IMR-90 (cell line): ENCODE measurements at regions not wholly inside any gene's neighbourhood (a gene's known extent, or its start where the extent isn't known, plus 50 kb on each side); places are given as distances from the start of the nearest gene placed in this dataset.
A peak's percentile ranks its signal among the peaks of the same experiment; 100 is the strongest.

Experiments used
- ATAC-seq: fragments of 200-7000 bp; cut with Tn5 transposase; 2 replicates; pipeline ENCODE4 v1.9.1; 2020; ENCODE audit warnings: low read depth, mild to moderate bottlenecking, moderate library complexity
- BruUV-seq: library from RNA; stranded (reverse); fragments of 400-500 nt; replicated peaks from 2 replicates; lab custom pipeline; 2021; lab: Mats Ljungman, UMichigan
- CTCF ChIA-PET: fragments of 300-600 bp; formaldehyde crosslinking; extraction: SDS; loops from one replicate; lab custom pipeline; 2021; ENCODE audit warnings: antibody characterized with exemption; lab: Yijun Ruan, JAX
- POLR2A ChIA-PET: fragments of 300-600 bp; sonication (Branson Sonifier 250); formaldehyde crosslinking; loops from one replicate; lab custom pipeline; 2022; ENCODE audit warnings: antibody characterized with exemption; ENCODE audit not compliant: unreplicated experiment; lab: Charles Lee
- DNase-seq: peaks from one replicate; pipeline ENCODE4 v3.0.0; 2013
- H2AFZ ChIP-seq: replicated peaks from 2 replicates; pipeline ENCODE3; 2013; ENCODE audit warnings: low read length, mild to moderate bottlenecking; ENCODE audit not compliant: poor library complexity
- H2AK5ac ChIP-seq: 2 replicates; pipeline ENCODE4 v1.6.1; 2013; ENCODE audit warnings: low read depth, low read length, inconsistent platforms
- H2AK9ac ChIP-seq: replicated peaks from 2 replicates; pipeline ENCODE3; 2013; ENCODE audit warnings: mild to moderate bottlenecking, low read depth, low read length, moderate library complexity; ENCODE audit not compliant: poor library complexity
- H2BK120ac ChIP-seq: 2 replicates; pipeline ENCODE4 v1.6.1; 2013; ENCODE audit warnings: low read depth, low read length, inconsistent platforms
- H2BK15ac ChIP-seq: 3 replicates; pipeline ENCODE4 v1.6.1; 2013; ENCODE audit warnings: low read depth, low read length, inconsistent platforms
- H2BK20ac ChIP-seq: 2 replicates; pipeline ENCODE4 v1.6.1; 2013; ENCODE audit warnings: low read depth, mild to moderate bottlenecking, inconsistent platforms, low read length, moderate library complexity
- H2BK5ac ChIP-seq: 2 replicates; pipeline ENCODE4 v1.6.1; 2013; ENCODE audit warnings: mild to moderate bottlenecking, low read depth, low read length, inconsistent platforms; ENCODE audit not compliant: poor library complexity, severe bottlenecking
- H3K14ac ChIP-seq: replicated peaks from 2 replicates; pipeline ENCODE4 v1.6.1; 2013; ENCODE audit warnings: low read depth, low read length, inconsistent platforms
- H3K18ac ChIP-seq: 2 replicates; pipeline ENCODE4 v1.6.1; 2013; ENCODE audit warnings: low read depth, low read length, control low read depth
- H3K23ac ChIP-seq: 2 replicates; pipeline ENCODE4 v1.6.1; 2013; ENCODE audit warnings: low read depth, low read length, inconsistent platforms
- H3K27ac ChIP-seq: 2 replicates; pipeline ENCODE4 v1.5.1; 2013; ENCODE audit warnings: mild to moderate bottlenecking, control low read depth, low read length; ENCODE audit not compliant: insufficient read depth
- H3K27me3 ChIP-seq: 2 replicates; pipeline ENCODE4 v1.6.1; 2013; ENCODE audit warnings: low read length; ENCODE audit not compliant: control insufficient read depth, insufficient read depth
- H3K36me3 ChIP-seq: 2 replicates; pipeline ENCODE4 v1.6.1; 2013; ENCODE audit warnings: low read length, mixed read lengths; ENCODE audit not compliant: control insufficient read depth, insufficient read depth
- H3K4ac ChIP-seq: 2 replicates; pipeline ENCODE4 v1.6.1; 2013; ENCODE audit warnings: low read depth, low read length, inconsistent platforms
- H3K4me1 ChIP-seq: 2 replicates; pipeline ENCODE4 v1.6.1; 2013; ENCODE audit warnings: low read length, mixed read lengths; ENCODE audit not compliant: control insufficient read depth, insufficient read depth
- H3K4me2 ChIP-seq: 2 replicates; pipeline ENCODE4 v1.6.1; 2013; ENCODE audit warnings: low read depth, mild to moderate bottlenecking, control low read depth, low read length, moderate library complexity
- H3K4me3 ChIP-seq: 2 replicates; pipeline ENCODE4 v1.5.1; 2013; ENCODE audit warnings: low read depth, mild to moderate bottlenecking, control low read depth, low read length, moderate library complexity; ENCODE audit not compliant: insufficient read depth
- H3K56ac ChIP-seq: 2 replicates; pipeline ENCODE4 v1.6.1; 2013; ENCODE audit warnings: low read length, inconsistent platforms; ENCODE audit not compliant: insufficient read depth; ENCODE audit errors: extremely low read depth
- H3K79me1 ChIP-seq, 2 experiments: 2 replicates each; pipeline ENCODE4 v1.6.1; 2013; ENCODE audit warnings: low read length in 2 of 2, inconsistent platforms in 1 of 2, low read depth in 1 of 2
- H3K9ac ChIP-seq: 2 replicates; pipeline ENCODE4 v1.6.1; 2013; ENCODE audit warnings: low read depth, low read length, control low read depth
- H3K9me1 ChIP-seq: 2 replicates; pipeline ENCODE4 v1.6.1; 2013; ENCODE audit warnings: low read length, inconsistent platforms; ENCODE audit not compliant: insufficient read depth
- H3K9me3 ChIP-seq: 2 replicates; pipeline ENCODE4 v1.6.1; 2013; ENCODE audit warnings: low read length; ENCODE audit not compliant: control insufficient read depth, insufficient read depth
- H4K20me1 ChIP-seq: 2 replicates; pipeline ENCODE4 v1.6.1; 2013; ENCODE audit warnings: low read length, inconsistent platforms; ENCODE audit not compliant: insufficient read depth
- H4K5ac ChIP-seq: 2 replicates; pipeline ENCODE4 v1.6.1; 2013; ENCODE audit warnings: mild to moderate bottlenecking, low read depth, low read length, control low read depth
- H4K8ac ChIP-seq, 2 experiments: 2 replicates each; pipeline ENCODE4 v1.6.1; 2013; ENCODE audit warnings: low read depth in 2 of 2, low read length in 2 of 2, control low read depth in 1 of 2, inconsistent platforms in 1 of 2
- H4K91ac ChIP-seq: 2 replicates; pipeline ENCODE4 v1.6.1; 2013; ENCODE audit warnings: low read depth, low read length, inconsistent platforms; ENCODE audit not compliant: insufficient read depth
- CEBPB ChIP-seq: IDR thresholded peaks from 2 replicates; pipeline ENCODE4 v1.6.1; 2012; ENCODE audit warnings: low read depth, low read length, improper control_type of control experiment
- MXI1 ChIP-seq: IDR thresholded peaks from 2 replicates; pipeline ENCODE4 v1.6.1; 2012; ENCODE audit warnings: low read depth, mild to moderate bottlenecking, low read length, moderate library complexity, borderline replicate concordance
- RFX5 ChIP-seq: IDR thresholded peaks from 2 replicates; pipeline ENCODE4 v1.8.0; 2012; ENCODE audit warnings: low read depth, mild to moderate bottlenecking, low read length, moderate library complexity
- USF2 ChIP-seq: fragments of 150-350 bp; IDR thresholded peaks from 2 replicates; pipeline ENCODE4 v1.6.1; 2017; ENCODE audit warnings: mild to moderate bottlenecking, antibody characterized with exemption, low read length, low read depth
- WGBS, 2 experiments: methylation state at CpG; one replicate each; pipeline versions ENCODE4 v1.1.5 to v1.1.7; 2013; ENCODE audit warnings: missing lambda C conversion rate in 2 of 2; ENCODE audit not compliant: insufficient read length in 1 of 2; ENCODE audit errors: extremely low coverage in 2 of 2; 5-methylcytosine and 5-hydroxymethylcytosine counted together
- dilution Hi-C: fragments of 300-500 bp; cut with HindIII; formaldehyde crosslinking; loops from one replicate; pipeline ENCODE4 v1.14.3; 2018; ENCODE audit warnings: low sequenced_read_pairs; ENCODE audit not compliant: unreplicated experiment
- in situ Hi-C: fragments of 300-500 bp; cut with MboI; formaldehyde crosslinking; loops from 3 replicates; pipeline ENCODE4 v1.14.3; 2019; ENCODE audit warnings: low sequenced_read_pairs, inconsistent platforms, mixed read lengths
- intact Hi-C: fragments of 100-400 bp; cut with micrococcal nuclease; formaldehyde crosslinking; loops from 2 replicates; pipeline ENCODE4 v1.10.0; 2022

- Histone ChIP-seq H4K20me1 (no peaks in the 10 kb centered on the region), H2AFZ (no peak overlapping the region), H3K79me1 (no peaks in the 10 kb centered on the region), H2BK120ac (0 out of 2 replicates have a peak overlapping the region, but pooled peaks have one; percentile 35), H3K4me1 (peaks cover 2% of the 10 kb centered on the region; the same call in 1 of the 2 replicates), H3K56ac (no peak overlapping the region), H3K9me1 (no peaks in the 10 kb centered on the region), H3K9me3 (no peaks in the 10 kb centered on the region), H4K8ac (no peak overlapping the region), H3K14ac (no peak overlapping the region; the same call in 1 of the 2 replicates), H2BK20ac (peak overlapping the region; percentile 43; the same call in 1 of the 2 replicates), H3K4me3 (no peak overlapping the region), H3K36me3 (no peaks in the 10 kb centered on the region), H4K5ac (no peak overlapping the region), H2AK5ac (no peak overlapping the region), H2BK15ac (no peak overlapping the region; the same call in 2 of the 3 replicates), H3K4me2 (no peak overlapping the region; the same call in 1 of the 2 replicates), H3K23ac (peak overlapping the region; percentile 68), H3K27me3 (peaks cover 31% of the 10 kb centered on the region), H2AK9ac (no peak overlapping the region), H3K4ac (no peak overlapping the region), H3K18ac (no peak overlapping the region), H3K9ac (no peak overlapping the region), H2BK5ac (peak overlapping the region; percentile 63), H3K27ac (no peak overlapping the region), H4K91ac (no peak overlapping the region)
- no CpG with 5 or more reads among the region's 6 CpGs for WGBS, 2 experiments
- dilution Hi-C loops, result no loop called here
- in situ Hi-C loops, result no loop called here
- ChIA-PET POLR2A (no interaction called here), CTCF (interaction anchor here (0.5 kb wide), 1 partner anchor 161 kb away, joined by 4 read pairs; no protein-coding TSS in a partner anchor)
- intact Hi-C loops, result no loop called here
- ATAC-seq (peak; percentile 51; the same call in 1 of the 2 replicates), DNase-seq (peak; percentile 8)
- no TSS peak for BruUV-seq
- TF ChIP-seq USF2 (no peak), CEBPB (0 out of 2 replicates have a peak, but pooled peaks have one; percentile 5), MXI1 (no peak), RFX5 (no peak)
Observed at GRCh38 chr10:29181936-29182335, 106.9 kb upstream of the LYZL1 start.
